Ammon's horn (tissue), 1 donor: ENCODE measurements at regions not wholly inside any gene's neighbourhood (a gene's known extent, or its start where the extent isn't known, plus 50 kb on each side); places are given as distances from the start of the nearest gene placed in this dataset.
"Not testable (repeated sequence)": the region's sequence is repeated elsewhere in the genome, so short reads cannot be mapped to it uniquely, and the experiment has no call there.

ENCODE experiments used
- DNase-seq: peaks from one replicate; pipeline ENCODE4 v3.0.0-alpha.2; 2016; ENCODE audit warnings: low spot score

DNA sequence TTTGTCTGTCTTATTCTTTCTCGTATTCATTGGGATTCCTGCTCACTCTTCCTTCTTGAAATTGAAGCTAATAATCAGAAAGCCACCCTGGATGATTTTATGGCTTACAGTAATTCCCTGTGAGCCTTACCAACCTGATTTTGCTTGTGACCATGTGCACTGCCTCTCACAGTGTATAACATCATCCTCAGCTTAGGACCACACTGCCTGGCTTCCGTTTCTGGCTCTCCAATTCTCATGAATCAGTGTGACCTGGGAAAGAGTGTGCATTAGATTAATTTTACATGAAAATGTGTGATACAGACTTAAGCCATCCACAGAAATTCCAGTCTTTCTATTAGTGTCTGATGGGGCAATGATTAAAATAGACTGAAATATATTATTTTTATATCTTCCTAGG is 126.8 kb upstream of the DMRT1 start:
- DNase-seq, result no peak

DNA sequence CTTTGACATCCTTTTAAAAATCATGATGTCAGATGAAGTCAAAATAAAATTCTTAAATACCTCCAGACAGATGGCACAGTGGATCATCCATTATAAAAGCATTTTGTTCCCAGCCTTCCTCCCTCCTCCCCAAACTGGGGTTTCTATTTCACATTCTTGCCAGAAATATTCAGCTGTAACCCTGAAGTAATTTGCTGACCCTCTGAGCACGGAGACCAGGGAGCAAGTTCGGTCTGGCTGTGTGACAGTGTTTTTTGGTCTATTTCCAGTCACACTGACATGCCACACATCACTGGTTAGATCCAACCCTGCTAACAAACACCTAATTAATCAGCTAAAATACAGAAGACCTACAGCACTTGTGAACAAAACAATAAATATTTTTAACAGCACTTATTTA is 126.2 kb upstream of the DMRT1 start:
- peak; percentile 47 for DNase-seq

DNA sequence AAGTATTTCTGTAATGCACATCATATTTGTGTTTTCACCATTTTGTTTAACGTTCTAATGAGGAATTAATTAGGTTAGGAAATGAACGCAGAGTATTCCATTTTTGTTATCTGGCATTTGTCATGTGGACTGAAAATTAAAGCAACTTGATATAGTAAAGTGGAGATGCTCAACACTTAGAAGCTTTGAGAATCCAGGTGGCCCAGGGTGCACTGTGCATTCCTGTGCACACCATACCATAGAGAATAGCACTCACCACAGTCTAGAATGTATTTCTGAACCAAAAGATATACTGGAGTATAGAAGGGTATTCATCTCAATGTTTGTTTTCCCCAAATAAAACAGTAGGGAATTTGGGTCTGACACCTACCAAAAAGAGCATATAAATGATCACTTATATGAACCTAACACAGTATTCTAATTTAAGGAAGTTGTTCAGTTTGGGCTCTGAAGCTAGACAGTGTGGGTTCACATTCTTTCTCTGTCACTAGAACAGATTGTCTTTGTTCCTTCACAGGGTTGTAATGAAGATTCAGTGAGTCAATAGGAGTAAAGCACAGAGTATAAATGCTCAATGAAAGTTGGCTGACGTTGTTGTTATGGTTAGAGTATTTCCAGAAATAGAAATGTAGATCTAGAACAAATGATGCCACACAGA is 125.6 kb upstream of the DMRT1 start:
- peak; percentile 77 for DNase-seq

DNA sequence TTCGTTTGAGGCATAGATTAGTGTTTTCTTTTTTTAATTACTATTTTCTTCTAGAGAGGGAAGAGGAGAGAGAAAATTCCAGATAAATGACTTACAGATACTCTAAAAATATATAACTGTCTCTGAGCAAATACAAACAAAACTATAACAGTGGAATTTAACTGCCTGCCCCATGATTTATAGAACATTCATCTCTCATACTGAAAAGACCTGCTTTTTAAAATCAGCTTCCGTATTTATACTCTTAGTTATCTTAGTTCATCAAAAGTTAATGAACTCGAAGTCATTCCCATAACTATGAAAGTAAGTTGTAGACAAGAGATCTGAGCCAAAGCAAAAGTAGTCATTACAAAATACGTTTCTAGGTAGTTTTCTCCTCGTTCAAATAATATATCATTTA is 123.8 kb upstream of the DMRT1 start:
- DNase-seq, result no peak

DNA sequence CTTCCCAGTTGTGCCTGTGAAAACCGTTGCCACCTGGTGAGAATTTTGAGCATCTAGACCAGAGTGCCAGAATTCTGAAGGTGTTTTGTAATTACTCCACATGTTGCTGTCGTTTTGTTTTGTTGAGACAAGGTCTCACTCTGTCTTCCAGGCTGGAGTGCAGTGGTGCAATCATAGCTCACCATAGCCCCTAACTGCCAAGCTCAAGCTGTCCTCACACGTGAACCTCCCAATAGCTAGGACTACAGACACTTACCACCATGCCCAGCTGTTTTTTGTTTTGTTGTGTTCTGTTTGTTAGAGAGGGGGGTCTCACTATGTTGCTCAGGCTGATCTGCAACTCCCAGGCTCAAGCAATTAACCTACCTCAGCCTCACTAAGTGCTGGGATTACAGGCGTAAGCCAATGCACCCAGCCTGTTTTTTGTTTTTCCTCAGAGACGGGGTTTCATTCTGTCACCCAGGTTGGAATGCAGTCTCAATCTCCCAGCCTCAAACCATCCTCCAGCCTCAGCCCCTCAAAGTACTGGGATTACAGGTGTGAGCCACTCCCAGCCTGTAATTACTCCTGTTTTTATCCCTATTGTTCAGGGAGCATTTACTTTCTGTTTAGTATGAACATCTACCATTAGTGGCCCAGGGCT is 121.1 kb upstream of the DMRT1 start:
- no peak for DNase-seq

DNA sequence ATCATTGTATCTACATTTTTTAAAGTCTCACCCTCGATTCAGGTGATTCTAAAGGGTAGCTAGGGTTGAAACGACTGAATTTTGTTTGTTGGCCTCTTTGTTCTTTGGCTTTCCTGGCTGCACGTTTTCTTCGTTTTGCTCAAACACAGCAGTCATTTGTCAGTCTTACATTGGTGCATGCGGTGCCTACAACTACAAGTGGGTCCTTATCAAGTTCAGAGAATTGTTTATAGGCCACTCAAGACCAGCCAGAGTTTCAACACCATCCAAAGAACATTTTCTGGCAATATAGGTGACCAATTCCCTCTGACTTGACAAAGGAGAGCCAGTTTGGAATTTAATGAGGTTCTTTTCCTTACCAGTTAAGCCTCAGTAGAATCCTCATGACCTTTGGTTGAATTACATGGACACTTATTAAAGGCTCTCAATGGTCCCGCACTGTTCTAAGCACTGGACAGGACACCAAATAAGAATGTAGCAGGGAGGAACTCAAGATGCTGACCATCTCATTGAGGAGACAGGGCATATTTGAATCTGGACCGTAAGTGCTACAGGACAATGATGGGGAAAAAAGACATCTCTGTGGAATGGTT is 119.0 kb upstream of the DMRT1 start:
- no peak for DNase-seq

DNA sequence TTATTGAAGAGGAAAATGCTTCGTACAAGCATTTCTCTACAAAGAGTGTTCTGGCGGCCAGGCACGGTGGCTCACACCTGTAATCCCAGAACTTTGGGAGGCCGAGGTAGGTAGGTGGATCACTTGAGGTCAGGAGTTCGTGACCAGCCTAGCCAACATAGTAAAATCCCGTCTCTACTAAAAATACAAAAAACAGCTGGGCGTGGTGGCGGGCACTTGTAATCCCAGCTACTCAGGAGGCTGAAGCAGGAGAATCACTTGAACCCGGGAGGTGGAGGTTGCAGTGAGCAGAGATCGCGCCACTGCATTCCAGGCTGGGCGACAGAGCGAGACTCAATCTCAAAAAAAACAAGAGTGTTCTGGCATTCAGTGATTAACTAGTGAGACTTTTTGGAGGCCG is 117.0 kb upstream of the DMRT1 start:
- not testable (repeated sequence) for DNase-seq

DNA sequence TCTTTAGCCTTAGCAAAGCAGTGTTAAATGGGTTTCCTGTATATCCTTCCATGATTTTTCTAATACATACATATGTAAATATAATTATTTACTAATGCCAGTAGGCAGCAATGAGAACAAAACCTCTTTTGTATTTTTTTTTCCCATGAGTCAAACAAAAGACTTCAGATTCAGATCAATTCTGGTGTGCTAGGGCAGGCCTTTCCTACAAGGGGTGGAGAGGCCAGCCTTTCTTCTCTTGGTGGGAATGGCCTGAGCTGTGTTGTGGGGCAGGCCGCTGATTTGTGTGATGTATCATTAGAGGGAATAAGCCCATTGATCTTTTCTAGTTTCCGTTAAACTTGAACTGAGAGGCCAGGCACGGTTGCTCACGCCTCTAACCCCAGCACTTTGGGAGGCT is 115.5 kb upstream of the DMRT1 start:
- DNase-seq, result peak; percentile 51

DNA sequence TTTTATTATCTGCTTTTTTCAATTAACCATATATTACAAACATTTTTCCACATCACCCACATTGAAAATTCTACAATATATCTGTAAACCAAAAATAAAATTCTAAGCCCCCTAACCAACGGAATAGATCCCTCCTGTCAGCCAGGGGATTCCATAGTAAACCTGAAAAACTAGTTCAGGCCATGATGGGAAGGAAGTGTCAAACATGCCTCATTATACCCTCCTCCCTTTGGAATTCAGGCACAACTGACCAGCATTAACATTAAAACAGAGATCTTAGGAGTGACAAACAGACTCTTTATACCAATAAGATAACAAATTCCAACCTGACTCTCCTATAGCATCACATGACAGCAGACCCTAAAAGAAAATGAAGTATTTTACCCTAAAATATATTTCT is 113.7 kb upstream of the DMRT1 start:
- no peak for DNase-seq

DNA sequence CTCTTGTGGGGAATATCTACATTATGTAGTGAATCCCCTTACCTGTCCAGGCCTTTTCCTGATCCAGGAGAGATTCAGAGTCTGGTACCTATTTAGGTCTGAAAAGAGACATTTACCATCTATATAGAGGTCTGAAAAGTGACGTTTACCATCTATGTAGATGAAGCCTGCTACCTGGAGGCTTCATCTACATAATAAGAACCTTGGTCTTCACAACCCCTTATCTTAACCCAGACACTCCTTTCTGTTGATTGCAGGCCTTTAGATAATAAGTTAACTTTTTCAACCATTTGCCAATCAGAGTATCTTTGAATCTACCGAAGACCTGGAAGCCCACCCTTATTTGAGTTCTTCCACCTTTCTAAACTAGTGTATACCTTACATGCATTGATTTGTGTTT is 113.0 kb upstream of the DMRT1 start:
- DNase-seq, result no peak

DNA sequence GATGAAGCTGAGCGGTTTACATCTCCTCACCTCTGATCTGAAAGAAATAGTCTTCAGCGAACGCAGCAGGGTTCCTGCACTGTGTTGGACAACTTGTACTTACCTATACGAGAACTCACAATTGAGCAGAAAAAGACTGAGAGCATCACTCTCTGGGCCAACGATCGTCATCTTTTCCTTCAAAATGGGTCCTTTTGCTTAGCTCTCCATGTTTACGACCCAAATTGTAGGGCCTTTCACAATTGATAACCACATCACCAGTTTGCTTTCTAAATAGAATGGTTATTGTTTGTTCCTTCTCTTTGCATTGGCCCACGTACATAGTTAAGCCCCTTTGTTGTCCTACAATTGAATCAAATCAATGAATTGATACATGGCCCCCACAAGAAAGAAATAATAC is 110.0 kb upstream of the DMRT1 start:
- DNase-seq, result no peak

DNA sequence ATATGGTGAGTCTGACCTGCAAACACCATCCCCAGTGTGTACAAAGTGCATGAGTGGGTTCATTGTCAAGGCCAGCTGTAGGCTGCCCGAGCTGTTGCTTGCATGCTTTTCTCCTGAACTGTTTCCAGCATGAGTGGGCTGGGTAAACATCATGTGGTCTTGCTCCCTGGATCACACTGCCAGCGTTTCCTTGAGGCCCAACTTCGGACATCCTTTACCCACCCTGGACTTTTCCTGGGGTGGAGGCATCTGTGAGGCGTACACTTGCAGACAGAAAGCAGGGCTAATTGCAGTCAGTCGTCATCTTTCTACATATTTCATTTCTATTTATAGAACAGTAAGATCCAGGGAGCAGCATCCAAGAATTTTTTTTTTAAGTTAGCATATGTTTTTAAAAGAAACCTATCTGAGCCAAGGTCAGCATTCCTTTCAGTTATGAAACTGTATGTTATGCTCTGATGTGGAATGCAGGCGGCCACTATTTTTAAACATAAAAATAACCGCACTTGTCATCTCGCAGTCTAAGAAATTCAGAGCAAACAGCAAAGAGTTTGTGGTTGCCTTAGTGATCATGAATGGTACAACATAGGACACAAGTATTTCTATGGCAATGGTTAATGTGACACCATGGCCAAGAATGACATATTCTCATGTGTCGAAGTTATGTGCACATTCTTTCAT is 106.5 kb upstream of the DMRT1 start:
- peak; percentile 88 for DNase-seq

DNA sequence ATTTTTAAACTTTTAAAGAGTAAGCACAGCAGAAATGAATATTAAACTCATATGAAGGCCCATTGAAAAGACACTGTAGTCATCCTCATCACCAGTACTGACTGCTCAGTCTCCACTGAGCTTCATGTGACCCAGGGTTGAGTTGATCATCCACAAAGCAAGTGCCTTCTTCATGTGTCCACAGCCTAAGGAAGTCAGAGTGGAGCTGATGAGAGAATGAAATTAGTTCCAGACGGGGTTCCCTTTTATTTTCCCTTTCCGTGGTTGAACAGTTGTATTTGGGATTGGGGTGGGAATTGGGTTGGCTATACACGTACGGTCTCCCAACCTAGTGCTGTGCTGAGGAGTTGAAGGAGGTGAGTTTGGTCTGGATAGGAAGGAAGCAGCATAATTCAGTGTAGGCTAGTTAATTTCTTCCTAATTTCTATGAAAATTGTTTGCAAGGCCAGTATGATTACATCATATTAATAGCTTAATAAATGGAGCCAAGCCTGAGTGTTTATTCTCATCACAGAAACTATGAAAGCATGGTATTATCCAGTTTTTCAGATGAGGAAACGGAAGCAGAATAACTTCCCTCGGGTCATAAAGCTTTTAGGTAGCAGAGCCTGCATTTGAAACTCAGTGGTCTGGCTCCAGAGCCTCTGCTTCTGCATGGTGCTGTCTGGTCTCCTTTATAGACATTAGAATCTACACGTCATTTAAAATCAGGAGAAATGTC is 103.9 kb upstream of the DMRT1 start:
- DNase-seq, result no peak

DNA sequence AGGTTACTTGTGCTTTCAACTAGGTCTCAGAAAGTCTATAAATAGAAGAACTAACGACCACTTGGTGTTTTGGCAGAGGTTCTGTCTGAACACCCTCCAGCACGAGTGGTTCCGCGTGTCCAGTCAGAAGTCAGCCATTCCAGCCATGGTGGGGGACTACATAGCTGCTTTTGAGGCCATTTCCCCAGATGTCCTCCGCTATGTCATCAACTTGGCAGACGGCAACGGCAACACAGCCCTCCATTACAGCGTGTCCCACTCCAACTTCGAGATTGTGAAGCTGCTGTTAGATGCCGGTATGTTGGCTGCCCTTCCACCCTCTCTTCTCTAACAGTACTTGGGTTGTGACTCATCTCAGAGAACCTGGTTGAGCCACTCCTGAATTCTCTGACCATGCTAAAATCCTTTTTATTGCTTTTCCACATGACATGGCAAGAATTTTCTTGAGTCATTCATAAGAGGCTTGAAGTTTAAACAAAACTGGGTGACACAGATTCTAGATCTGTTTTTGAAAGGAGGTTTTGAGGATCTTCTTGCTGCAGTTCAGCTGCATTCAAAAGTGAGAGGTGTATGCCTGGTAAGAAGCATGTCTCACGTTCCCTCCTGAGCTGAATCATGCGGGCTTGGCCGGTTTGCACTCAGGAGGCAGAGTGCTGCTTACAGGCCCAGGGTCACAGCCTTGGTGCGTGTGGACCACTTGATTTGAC is 103.1 kb upstream of the DMRT1 start:
- DNase-seq, result no peak

DNA sequence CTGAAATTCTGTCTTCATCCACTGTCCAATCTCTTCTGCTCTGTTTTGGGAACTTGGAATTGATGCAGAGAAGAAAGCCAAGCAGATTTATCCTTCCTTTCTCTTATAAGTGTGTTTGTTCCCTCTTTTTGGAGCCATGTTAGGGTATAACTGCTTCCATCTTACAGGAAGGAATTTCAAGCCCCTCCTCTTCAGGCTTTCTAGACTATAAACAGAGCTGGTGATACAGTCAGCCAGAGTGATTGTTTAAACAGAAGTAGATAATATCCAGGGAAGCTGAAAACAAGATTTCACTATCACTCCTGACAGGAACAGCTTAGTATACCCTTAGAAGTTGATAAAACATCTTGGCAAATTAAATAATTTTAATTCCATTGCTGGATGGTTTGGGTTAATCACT is 102.1 kb upstream of the DMRT1 start:
- no peak for DNase-seq

DNA sequence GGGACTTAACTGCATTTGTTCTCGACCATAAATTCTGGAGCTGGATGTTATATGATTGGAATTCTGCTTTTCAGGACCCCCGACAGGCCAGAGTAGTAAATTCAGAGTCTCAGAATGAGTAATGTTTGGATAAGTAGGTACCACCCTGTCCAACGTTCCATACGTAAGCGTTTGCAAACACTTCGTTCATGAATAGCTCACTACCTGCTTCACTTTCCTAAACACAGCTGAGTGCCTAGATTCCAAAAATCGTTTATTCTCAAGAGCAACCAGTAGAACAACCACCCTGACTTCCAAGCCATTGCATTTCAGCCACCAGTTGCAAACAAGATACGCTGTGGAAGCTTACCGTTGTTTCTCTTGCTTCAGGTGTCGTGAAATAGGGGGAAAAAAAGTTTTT is 101.3 kb upstream of the DMRT1 start:
- no peak for DNase-seq

DNA sequence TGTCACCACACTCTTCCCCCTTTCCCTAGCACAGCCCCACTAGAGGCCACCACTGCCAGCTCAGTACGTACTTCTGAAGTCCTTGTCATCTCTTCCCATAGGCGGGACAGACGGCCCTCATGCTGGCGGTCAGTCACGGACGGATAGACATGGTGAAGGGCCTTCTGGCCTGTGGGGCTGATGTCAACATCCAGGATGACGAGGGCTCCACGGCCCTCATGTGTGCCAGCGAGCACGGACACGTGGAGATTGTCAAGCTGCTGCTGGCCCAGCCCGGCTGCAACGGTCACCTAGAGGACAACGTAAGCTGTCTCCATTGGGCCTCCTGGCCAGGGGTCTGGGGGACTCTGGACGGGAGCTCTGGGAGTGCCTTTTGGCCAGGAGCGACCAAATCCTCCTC is 99.4 kb upstream of the DMRT1 start:
- DNase-seq, result no peak

DNA sequence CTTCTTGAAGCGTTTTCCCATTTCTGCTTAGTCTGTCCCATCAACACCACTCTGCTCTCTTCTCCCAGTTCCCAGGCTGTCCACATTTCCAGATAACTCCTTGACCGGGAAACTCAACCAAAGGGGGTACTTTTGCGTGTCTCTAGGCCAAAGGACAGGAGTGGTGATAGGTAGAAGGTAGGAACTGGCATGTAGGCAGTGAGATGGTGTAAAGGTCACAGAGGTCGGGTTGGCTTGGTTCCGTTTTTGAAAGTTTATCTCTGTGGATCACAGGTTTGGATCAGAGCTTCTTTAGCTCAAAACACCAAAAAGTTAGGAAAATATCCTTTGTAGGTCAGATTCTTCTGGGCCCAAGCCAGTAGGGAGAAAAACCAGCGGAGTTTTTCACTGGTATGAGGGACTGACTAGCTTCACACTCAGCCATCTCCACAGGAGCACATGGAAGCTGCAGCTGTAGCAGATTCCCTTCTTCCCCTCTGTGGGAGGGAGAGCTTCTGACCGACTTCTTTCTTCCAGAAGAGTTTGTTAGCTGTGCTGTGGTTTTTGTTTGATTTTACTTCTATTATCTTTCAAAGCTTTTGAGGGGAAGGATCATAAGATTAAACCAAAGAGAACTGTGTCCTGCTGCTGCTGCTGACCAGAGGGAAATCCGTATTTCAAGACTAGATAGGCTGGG is 98.4 kb upstream of the DMRT1 start:
- DNase-seq, result no peak

DNA sequence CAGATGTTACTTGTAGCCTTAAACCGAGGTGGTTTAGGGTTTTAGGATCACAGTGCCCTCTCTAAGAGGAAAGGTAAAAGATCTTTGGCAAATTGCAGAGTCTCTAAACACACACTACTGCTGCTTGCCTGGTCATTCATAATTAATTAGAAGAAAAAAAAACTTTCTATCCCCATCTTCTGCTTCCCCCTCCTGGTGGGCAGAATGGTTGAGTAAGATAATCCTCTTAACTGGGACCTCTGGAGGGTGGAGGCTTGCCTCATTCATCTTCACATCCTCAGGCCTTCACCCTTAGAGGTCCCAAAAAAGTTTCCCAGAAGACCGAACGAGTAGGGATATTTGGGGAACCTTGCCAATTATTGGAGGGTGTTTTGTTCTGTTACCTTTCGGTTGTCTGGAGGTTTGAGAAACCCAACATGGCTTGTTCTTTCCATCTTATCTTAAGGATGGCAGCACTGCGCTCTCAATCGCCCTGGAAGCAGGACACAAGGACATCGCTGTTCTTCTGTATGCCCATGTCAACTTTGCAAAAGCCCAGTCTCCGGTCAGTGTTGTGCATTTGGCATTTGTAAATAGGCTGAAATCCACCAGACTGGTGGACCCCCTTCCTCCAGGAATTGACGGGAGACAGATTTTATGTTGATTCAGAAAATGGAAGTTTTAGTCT is 97.3 kb upstream of the DMRT1 start:
- no peak for DNase-seq

DNA sequence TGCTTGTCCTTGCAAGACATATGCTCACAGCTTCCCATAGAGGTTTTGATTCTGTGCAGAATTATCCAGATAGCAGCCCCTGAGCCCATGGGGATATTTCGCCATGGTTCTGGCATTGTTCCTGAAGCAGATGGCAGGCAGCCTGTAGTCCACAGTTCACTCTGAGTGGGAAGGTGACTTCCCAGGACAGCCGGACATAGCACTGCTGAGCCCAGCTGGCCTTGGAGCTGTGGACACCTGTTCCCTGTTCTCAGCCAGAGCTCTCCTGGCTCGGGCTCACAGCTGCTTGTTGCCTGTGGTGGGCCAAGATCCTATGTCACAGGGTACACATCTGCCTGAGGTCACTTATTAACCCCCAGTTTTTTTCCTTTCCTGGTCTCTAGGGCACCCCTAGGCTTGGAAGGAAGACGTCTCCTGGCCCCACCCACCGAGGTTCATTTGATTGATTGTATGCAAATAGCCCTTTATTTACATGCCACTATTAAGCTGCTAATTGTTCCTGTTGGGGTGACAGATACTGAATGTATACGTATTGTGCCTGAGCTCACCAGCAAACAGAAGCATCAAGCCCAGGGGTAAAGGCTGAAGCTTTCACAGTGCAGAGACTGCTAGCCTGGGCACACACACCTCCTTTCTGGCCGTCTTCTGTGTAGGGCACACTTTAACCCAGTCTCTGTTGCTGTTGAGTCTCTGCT is 96.6 kb upstream of the DMRT1 start:
- no peak for DNase-seq
